GM18873 (cell line): ENCODE measurements at regions not wholly inside any gene's neighbourhood (a gene's known extent, or its start where the extent isn't known, plus 50 kb on each side); places are given as distances from the start of the nearest gene placed in this dataset.
"Not testable (repeated sequence)": the region's sequence is repeated elsewhere in the genome, so short reads cannot be mapped to it uniquely, and the experiment has no call there.

ENCODE experiments used
- ATAC-seq: cut with Tn5 transposase; IDR thresholded peaks from one replicate; pipeline ENCODE4 v1.9.1; 2021; ENCODE audit warnings: mild to moderate bottlenecking, moderate library complexity, moderate number of reproducible peaks; ENCODE audit not compliant: unreplicated experiment, low FRiP score

DNA sequence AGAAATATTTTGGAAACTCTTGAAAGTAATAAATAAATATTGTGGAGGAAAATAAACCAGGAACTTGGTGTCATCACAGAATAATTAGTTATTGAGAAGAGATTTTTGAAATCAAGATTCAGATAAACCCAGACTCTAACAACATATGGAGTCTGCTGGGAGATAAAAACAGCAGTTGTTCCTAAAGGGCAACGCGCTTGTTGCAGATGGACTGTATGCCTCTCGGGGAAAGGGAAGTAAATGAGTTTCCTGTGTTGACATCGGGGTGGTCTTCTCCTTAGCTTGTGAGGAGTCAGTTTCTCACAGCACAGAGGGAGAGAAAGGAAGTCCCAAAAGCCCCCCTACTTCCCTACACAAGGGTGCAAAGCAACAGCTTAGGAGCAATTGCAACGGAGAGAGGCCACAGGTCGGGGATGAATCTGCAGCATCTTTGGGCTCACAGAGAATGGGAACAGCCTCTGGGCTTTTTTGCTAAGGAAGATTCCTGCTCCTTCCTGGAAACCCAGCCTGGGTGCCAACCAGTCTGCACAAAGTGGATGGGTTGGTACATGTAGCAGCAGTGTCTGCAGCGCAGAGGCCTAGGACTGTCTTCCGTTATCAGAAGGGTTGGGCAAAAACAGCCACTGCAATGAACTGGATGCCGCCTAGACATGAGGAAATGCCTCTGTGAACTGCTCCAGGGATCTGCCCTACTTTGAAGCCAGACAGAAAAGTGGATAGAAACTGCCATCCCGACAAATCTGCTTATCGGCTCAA lies 603.0 kb upstream of the NRSN1 start:
- no peak for ATAC-seq

DNA sequence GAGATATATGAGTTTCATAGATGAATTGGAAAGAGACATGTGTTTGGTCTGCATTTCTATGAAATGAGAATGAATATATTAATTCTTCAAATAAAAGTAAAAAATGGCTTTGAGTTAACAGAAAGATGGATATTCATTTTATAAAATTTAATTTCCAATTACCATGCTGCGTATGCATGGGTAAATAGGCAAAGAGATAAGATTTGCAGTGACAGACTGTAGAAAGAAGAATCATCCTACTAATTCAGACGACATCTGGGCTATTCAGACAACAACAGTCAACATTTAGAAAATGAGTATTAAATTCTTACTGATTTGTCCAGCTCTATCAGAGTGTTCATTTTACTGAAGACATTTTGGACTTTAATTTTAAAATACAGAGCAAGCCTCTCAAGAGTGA lies 602.2 kb upstream of the NRSN1 start:
- no peak for ATAC-seq

DNA sequence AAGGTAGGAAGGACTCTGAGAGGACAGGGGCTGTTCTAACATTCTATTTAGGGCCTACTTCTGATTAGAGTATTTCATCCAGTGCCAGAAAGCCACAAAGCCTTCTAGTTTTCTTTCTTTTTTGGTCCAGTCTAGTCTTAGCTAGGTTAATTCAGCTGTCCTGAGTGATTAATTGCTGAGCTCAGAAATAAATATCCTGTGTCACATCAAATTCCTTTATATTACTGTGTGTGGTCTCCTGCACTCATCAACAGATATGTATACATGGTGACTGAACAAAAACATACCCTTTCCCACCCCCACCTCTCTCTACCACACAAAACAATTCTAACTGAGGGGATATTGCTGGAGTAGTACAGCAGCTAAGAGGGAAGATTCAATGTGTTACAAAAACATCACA lies 601.5 kb upstream of the NRSN1 start:
- no peak for ATAC-seq

DNA sequence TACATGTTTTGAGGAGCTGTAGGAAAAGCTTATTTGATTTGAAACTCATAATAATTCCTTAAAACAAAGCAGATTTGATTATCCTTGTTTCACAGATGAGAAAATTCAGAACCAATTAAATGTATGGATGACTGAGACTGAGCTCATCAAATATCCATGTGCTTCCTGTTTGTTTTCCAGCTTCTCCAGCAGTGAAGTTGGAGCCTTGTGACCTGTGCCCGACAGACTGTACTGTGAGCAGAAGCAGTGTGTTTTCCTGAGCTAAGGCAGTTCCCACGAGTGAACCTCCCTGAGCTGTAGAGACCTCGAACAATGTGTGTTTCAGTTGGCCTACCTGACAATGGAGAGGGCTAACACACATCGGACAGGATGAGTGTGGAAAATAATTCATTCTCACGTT lies 599.5 kb upstream of the NRSN1 start:
- no peak for ATAC-seq

GRCh38 chr6:23529902-23530301 lies 596.1 kb upstream of the NRSN1 start:
- ATAC-seq = no peak

DNA sequence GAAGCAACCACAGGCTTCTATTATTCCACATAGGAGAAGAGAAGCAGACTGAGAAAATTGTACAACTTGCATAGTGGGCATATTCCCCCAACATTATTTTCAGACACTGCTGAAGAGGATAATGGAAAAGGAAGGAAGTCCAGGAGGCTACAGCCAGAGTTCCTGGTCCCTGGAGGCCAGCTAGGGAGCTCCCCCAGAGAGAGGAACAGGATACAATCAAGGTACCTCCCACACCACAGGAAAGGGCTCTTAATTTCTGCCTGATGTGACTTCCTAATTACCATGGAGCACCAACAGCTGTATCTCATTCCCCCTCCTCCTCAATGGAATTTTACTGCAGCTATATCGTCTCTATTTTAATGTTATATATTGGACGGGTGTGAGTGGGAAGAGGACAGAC lies 594.3 kb upstream of the NRSN1 start:
- ATAC-seq = no peak

DNA sequence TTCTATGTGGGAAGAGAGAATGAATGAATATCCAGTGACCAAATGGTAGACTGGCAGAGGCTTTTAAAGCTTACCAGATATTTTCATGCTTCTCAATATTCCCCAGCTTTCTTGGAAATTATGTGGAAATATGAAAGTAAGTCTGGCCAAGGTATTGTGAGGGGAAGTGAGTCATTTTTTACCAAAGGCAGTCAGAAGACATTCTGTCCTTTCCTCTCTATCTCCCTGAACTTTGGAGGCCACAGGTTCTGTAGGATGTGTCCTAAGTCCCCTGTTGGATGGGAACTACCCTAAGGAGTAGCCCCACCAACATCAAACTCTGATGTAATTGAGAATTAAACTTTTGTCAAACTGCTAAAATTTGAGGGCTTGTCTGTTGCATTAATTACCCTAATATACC lies 593.8 kb upstream of the NRSN1 start:
- no peak for ATAC-seq

DNA sequence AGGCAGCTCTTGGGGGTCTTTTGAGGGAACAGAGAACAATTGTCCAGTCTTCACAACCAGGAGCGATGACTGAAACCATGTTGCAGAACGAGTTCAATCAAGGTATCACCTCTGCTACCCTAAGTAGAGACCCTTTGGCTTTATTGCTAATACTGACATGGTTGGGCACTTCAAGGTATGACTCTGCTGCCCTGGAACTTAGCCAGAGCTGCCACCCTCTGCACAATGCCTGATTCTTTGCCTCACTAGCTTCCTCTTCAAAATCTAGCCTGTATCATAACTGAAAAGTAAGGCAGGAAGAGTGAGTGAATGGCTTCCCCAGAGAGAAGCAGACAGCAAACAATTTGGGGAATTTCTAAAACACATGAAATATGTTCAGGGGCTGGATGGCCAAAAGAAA lies 592.7 kb upstream of the NRSN1 start:
- no peak for ATAC-seq

- ATAC-seq = no peak
Observed at GRCh38 chr6:23533944-23534343, 592.1 kb upstream of the NRSN1 start.

DNA sequence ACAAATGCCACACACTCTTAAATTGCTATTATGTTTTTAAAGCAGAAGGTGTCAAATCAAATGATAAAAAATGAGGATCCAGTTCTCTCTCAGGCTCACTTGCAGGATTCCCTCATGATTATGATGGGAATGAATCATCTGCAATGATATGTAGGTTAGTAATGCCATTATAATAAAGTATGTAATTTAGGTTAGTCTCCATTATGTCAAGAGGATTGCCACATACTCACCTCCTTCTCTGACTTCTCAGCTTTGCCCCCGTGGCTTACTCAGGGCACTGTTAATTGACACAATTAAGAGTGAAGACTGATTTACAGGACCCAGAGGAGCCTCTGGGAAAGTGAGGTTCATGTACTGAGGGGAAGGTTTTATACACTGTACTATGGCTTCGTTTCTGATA lies 591.7 kb upstream of the NRSN1 start:
- ATAC-seq = no peak

DNA sequence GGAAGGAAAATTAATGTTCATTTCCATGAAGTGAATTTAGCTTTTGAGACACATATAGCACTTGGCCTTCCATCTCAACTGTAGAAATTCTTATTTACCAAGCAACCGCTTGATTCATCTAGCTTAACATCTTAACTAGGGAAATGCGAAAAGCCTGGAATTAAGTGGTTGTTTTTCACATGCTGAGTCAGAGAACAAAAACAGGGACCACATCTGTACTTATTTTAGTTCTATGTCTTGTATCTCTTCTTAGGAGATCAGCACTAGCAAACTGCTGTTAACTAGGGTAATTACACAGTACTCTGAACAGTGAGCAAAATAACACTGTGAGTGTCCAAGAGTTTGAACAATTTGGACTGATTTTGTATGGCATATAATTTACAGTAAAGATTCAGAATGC lies 590.9 kb upstream of the NRSN1 start:
- no peak for ATAC-seq

DNA sequence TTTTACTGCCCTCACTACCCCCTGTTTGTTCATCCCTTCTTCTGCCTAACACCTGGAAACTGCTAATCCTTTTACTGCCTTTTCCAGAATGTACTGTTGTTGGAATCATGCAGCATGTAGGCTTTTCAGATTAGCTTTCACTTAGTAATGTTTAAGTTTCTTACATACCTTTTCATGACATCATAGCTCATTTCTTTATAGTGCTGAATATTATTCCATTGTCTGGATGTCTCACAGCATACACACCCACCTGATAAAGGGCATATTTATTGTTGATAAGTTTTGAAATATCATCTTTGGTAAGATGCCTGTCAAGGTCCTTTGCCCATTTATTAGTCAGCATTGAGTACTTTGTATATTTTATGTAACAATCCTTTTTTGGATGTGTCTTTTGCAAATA lies 588.2 kb upstream of the NRSN1 start:
- no peak for ATAC-seq

DNA sequence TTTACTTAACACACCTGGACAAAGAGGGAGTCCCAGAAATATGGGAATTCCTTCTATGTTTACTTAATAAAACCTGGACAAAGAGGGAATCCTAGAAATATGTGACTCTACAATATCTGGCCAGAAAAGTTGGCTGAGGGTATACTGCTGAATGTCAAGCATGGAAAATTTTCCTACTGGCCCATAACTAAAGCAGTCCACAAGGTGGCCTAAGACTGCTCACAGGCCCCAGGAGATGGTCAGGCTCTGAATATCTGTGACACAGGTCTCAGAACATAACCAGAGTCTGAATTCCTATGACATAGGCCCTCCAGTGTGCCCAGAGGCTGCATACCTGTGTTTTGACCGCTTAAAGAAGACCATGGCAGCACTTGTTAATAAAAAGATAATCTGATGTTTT lies 578.2 kb upstream of the NRSN1 start:
- no peak for ATAC-seq

- not testable (repeated sequence) for ATAC-seq
Observed at GRCh38 chr6:23554953-23555352, 571.1 kb upstream of the NRSN1 start.

DNA sequence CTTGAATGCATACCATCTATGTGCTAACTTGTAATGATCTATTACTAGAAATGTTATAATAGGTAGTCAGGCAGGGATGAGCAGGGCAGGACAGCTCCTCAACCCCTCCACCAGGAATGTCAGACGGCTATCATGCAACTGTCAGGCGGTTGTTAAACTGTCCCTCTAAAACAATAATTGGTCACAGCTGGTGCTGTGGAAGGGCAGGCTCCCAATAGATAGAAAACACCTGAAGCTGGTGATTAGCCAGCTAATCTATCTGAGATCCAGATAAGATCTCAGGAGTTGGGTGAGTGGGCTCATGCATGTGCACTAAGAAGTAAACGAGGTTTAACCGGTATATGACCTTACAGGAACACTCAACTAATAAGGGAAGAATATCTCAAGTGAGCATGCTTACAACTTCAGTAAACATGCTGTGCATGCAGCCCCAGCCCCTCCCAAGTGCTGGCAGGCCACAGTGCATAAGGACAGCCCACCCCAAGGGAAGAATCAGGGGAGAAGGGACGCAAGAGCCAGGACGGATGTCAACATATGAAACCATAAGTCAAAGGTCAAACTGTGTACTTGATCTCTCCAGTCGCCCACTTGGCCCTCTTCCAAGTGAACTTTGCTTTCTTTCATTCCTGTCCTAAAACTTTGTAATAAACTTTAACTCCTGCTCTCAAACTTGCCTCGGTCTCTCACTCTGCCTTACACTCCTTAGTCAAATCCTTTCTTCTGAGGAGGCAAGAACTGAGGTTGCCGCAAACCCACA lies 566.2 kb upstream of the NRSN1 start:
- ATAC-seq = no peak

DNA sequence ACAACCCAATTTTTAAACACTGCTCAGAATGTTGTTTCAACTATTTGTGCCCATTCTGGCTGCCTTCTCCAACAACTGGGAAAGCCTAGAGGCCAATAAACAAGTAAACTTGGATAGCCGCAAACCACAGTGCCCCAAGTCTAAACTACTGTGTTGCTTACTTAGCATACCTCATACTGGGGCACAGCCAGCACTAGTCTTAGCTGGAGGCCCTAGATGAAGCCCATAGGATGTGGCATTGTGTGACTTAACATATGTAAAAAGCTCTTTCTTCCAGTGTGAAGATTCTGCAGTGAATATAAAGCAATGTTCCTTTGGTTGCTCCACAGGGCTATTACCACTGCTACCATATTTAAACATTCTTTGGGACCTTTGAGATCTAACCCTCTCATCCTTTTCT lies 564.3 kb upstream of the NRSN1 start:
- ATAC-seq = no peak

DNA sequence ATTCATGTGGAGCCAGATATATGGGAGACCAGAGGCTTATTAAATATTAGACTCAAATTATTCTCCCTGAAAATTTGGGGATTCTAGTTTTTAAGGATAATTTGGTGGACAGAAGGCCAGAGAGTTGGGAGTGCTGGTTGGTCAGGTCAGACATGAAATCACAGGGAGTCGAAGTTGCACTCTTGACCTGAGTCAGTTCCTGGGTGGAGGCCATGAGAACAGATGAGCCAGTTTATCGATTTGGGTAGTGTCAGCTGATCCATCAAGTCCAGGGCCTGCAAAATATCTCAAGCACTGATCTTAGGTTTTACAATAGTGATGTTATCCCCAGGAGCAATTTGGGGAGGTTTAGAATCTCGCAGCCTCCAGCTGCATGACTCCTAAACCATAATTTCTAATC lies 563.5 kb upstream of the NRSN1 start:
- no peak for ATAC-seq

GRCh38 chr6:23563323-23563722 lies 562.7 kb upstream of the NRSN1 start:
- no peak for ATAC-seq

- no peak for ATAC-seq
Observed at GRCh38 chr6:23566418-23566817, 559.6 kb upstream of the NRSN1 start.

DNA sequence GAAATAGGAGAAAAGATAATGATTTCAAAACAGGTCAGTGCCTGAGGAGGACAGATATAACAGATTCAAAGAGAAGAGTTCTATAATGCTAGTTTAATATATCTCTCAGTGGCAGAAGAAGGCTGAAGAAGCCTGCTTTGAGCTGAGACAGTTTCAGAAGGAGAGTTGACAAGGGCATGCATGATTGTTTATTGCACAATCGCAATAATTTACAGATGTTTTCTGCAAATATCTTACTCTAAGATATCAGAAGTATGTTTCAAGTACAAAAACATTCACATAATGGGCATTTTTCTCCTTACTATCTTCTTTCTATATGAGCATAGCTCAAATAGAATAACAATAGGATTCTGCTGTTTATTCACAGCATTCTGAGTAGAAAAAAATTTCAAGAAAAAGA lies 557.7 kb upstream of the NRSN1 start:
- ATAC-seq = no peak

DNA sequence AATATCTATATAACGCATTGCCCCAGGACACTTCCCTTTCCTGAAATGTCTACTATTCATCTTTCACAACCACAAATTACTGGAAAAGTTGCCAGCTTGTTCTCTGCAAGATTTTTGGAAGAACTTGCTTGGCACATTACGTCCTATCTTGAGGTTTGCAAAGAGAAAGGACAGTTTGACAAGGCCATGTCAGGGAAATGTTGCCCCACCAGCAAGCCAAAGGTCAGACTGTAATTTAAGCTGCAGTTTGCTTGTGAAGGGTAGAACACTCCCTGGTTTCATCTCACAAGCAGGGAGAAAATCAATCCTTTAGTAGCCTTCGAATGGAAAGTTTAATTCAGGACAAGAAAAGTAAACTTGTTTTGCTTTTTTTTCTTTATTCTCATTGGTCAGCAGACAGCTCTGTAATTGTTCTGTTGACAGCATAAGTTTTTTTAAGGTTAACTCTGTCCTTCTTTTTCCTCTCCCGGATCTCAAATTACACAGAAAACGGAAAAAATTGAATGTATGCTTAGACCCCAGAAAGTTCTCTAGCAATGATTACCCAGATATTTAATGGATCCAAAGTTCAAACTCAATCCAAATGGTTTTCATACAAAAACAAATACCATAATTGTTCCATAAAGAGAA lies 541.8 kb upstream of the NRSN1 start:
- no peak for ATAC-seq

GRCh38 chr6:23587582-23587981 lies 538.4 kb upstream of the NRSN1 start:
- no peak for ATAC-seq
